PC-9 (cell line): ENCODE measurements at regions not wholly inside any gene's neighbourhood (a gene's known extent, or its start where the extent isn't known, plus 50 kb on each side); places are given as distances from the start of the nearest gene placed in this dataset.
A peak's percentile ranks its signal among the peaks of the same experiment; 100 is the strongest.

Experiments used
- BruUV-seq: library from RNA; stranded (reverse); fragments of 400-500 nt; replicated peaks from 2 replicates; lab custom pipeline; 2021; lab: Mats Ljungman, UMichigan
- CTCF ChIA-PET: fragments of 300-600 bp; sonication (Branson Sonifier 250); formaldehyde crosslinking; loops from one replicate; lab custom pipeline; 2022; ENCODE audit warnings: antibody characterized with exemption; lab: Charles Lee
- POLR2A ChIA-PET: fragments of 300-600 bp; sonication (Branson Sonifier 250); formaldehyde crosslinking; loops from one replicate; lab custom pipeline; 2022; ENCODE audit warnings: antibody characterized with exemption; ENCODE audit not compliant: unreplicated experiment; lab: Charles Lee
- DNase-seq, 2 experiments: peaks; one replicate each; pipeline versions ENCODE4 v3.0.0 to v3.0.0-alpha.2; 2015 to 2022; ENCODE audit warnings: mixed read lengths in 1 of 2
- H2AFZ ChIP-seq: fragments of 200-600 bp; sonication (generic); 2 replicates; pipeline ENCODE4 v1.8.1; 2017; ENCODE audit warnings: antibody characterized with exemption
- H3F3A ChIP-seq: fragments of 200-600 bp; sonication (generic); 2 replicates; pipeline ENCODE4 v1.8.1; 2017; ENCODE audit warnings: antibody characterized with exemption, mild to moderate bottlenecking, low read depth; ENCODE audit not compliant: insufficient read depth
- H3K27ac ChIP-seq: fragments of 200-600 bp; sonication (generic); 2 replicates; pipeline ENCODE4 v1.6.1; 2016; ENCODE audit warnings: mixed run types
- H3K27me3 ChIP-seq: fragments of 200-600 bp; sonication (generic); 2 replicates; pipeline ENCODE4 v1.6.1; 2016; ENCODE audit warnings: low read depth, mixed run types; ENCODE audit not compliant: insufficient read depth
- H3K36me3 ChIP-seq: fragments of 200-600 bp; sonication (generic); 2 replicates; pipeline ENCODE4 v1.6.1; 2016; ENCODE audit warnings: low read depth, mixed run types
- H3K4me1 ChIP-seq: fragments of 200-600 bp; sonication (generic); replicated peaks from 2 replicates; pipeline ENCODE4 v1.6.1; 2016; ENCODE audit warnings: mixed run types; ENCODE audit not compliant: insufficient read depth
- H3K4me2 ChIP-seq: fragments of 200-600 bp; sonication (generic); 2 replicates; pipeline ENCODE4 v1.6.1; 2017; ENCODE audit warnings: mixed run types
- H3K4me3 ChIP-seq: fragments of 200-600 bp; sonication (generic); 2 replicates; pipeline ENCODE4 v1.6.1; 2016; ENCODE audit warnings: mixed run types
- H3K79me2 ChIP-seq: fragments of 200-600 bp; sonication (generic); 2 replicates; pipeline ENCODE4 v1.6.1; 2017; ENCODE audit warnings: low read depth, mixed run types
- H3K9me2 ChIP-seq: fragments of 200-600 bp; sonication (generic); 2 replicates; pipeline ENCODE4 v1.8.1; 2017; ENCODE audit warnings: mild to moderate bottlenecking; ENCODE audit not compliant: insufficient read depth
- H3K9me3 ChIP-seq: fragments of 200-600 bp; sonication (generic); 2 replicates; pipeline ENCODE4 v1.8.1; 2016; ENCODE audit warnings: low read depth; ENCODE audit not compliant: insufficient read depth
- H4K20me1 ChIP-seq: fragments of 200-600 bp; sonication (generic); 2 replicates; pipeline ENCODE4 v1.8.1; 2017; ENCODE audit not compliant: insufficient read depth
- EZH2 ChIP-seq: fragments of 200-600 bp; sonication (generic); IDR thresholded peaks from 2 replicates; pipeline ENCODE4 v1.8.0; 2017; ENCODE audit warnings: antibody characterized with exemption, low read depth
- intact Hi-C: fragments of 100-400 bp; cut with micrococcal nuclease; formaldehyde crosslinking; loops from one replicate; pipeline ENCODE4 v1.10.0; 2022; ENCODE audit not compliant: unreplicated experiment
- TF ChIP-seq, protein P1 (sequence below): fragments of 200-600 bp; sonication (generic); conservative IDR thresholded peaks from 2 replicates; pipeline ENCODE4 v1.6.1; 2017; ENCODE audit warnings: mixed run types, antibody characterized with exemption, mild to moderate bottlenecking, moderate library complexity

DNA sequence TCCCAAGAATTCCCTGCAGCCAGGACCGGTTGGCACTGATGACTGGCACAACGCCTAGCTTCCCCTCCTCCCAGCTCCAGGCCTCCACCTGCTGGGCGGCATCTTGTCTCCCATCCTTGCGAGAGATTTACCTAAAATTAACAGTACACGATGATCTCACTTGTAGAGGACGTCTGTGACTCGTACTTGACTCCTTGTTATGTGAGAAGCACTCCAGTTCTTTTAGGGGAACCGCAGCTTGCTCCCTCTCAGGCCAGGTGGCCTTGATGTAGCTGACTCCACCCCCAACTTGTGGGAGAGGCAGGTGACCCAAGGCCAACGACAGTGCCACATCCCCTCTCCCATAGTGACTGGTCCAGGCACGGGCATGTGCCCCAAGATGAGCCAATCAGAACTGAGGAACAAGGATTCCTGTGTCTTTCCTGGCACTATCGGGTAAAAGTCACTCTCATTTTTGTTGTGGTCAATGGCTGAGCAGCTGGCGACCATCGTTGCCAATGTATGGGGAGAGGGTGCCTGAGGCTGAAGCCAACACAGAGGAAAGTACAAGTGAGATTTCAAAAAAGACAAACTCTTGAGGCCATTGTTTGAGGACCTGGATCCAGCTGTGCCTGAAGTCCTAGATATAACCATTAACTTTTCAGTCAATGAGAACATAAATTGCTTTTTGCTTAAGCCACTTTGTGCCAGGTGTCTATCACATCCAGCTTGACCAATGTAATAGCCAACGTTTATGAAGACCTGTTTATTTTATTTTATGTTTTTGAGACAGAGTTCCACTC lies 208.7 kb downstream of the RBM19 start:
- intact Hi-C loops = no loop called here
- Histone ChIP-seq H3K79me2 (no peaks in the 10 kb centered on the region), H3K4me1 (no peaks in the 10 kb centered on the region), H4K20me1 (no peaks in the 10 kb centered on the region; the same call in 1 of the 2 replicates), H3K9me3 (no peaks in the 10 kb centered on the region), H3F3A (peaks cover 3% of the 10 kb centered on the region; the same call in 1 of the 2 replicates), H3K9me2 (no peaks in the 10 kb centered on the region), H3K4me3 (no peak overlapping the region), H3K27me3 (no peaks in the 10 kb centered on the region), H2AFZ (no peak overlapping the region), H3K4me2 (no peak overlapping the region), H3K27ac (no peak overlapping the region), H3K36me3 (no peaks in the 10 kb centered on the region)
- peak in 1 of 2 experiments; percentile 42 for DNase-seq
- ChIA-PET POLR2A (interaction anchor here (0.8 kb wide), 1 partner anchor 9 kb away, joined by 8 read pairs; no protein-coding TSS in a partner anchor), CTCF (no interaction called here)
- BruUV-seq = no TSS peak
- TF ChIP-seq, protein P1, sequence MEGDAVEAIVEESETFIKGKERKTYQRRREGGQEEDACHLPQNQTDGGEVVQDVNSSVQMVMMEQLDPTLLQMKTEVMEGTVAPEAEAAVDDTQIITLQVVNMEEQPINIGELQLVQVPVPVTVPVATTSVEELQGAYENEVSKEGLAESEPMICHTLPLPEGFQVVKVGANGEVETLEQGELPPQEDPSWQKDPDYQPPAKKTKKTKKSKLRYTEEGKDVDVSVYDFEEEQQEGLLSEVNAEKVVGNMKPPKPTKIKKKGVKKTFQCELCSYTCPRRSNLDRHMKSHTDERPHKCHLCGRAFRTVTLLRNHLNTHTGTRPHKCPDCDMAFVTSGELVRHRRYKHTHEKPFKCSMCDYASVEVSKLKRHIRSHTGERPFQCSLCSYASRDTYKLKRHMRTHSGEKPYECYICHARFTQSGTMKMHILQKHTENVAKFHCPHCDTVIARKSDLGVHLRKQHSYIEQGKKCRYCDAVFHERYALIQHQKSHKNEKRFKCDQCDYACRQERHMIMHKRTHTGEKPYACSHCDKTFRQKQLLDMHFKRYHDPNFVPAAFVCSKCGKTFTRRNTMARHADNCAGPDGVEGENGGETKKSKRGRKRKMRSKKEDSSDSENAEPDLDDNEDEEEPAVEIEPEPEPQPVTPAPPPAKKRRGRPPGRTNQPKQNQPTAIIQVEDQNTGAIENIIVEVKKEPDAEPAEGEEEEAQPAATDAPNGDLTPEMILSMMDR = peak; percentile 40
- TF ChIP-seq EZH2 = no peak

DNA sequence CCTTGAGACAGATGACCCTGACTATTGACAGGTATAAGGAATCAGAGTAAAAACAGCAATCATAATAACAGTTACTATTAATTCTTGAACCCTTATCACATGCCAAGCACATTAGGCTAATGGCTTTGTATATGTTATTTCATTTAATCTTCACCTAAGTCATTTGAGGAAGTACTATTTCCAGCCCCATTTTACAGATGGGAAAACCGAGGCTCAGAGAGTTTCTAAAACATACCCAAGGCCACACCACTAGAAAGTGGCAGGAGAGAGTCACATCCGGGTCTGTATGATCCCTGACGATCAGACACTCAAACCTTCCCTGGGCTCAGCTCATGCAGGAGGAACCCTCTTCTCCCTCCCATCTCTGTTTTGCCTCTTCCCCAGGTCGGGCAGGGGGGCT lies 209.5 kb downstream of the RBM19 start:
- TF ChIP-seq, protein P1 = no peak
- TF ChIP-seq EZH2 = no peak
- Histone ChIP-seq H3F3A (peaks cover 3% of the 10 kb centered on the region; the same call in 1 of the 2 replicates), H4K20me1 (no peaks in the 10 kb centered on the region; the same call in 1 of the 2 replicates), H3K36me3 (no peaks in the 10 kb centered on the region), H3K9me2 (no peaks in the 10 kb centered on the region), H3K27ac (no peak overlapping the region), H3K4me3 (no peak overlapping the region), H3K4me1 (no peaks in the 10 kb centered on the region), H3K27me3 (no peaks in the 10 kb centered on the region), H2AFZ (no peak overlapping the region), H3K9me3 (no peaks in the 10 kb centered on the region), H3K79me2 (no peaks in the 10 kb centered on the region), H3K4me2 (no peak overlapping the region)
- CTCF ChIA-PET = no interaction called here
- BruUV-seq = no TSS peak
- POLR2A ChIA-PET = no interaction called here
- intact Hi-C loops = no loop called here
- DNase-seq = no peak

DNA sequence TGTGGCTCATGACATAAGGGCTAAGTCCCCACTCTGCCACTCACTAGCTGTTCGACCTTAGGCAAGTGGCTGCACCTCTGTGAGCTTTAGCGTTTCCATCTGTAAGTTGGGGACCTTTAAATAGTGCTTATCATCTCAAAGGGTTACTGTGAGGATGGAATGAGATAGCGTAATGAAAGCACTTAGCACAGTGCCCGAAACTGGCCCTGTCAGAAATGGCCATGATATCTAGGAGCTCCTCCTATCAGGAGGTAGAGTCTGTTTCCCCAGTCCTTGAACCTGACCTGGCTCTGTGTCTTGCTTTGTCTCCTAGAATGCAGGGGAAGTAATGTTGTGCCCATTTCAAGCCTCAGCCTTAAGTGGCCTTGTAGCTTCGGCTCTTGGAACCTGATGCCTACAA lies 211.0 kb downstream of the RBM19 start:
- BruUV-seq = no TSS peak
- Histone ChIP-seq H3K4me2 (no peak overlapping the region), H2AFZ (no peak overlapping the region), H3K4me1 (no peaks in the 10 kb centered on the region), H3K79me2 (no peaks in the 10 kb centered on the region), H3K27me3 (no peaks in the 10 kb centered on the region), H3K4me3 (no peak overlapping the region), H4K20me1 (no peaks in the 10 kb centered on the region), H3F3A (peaks cover 3% of the 10 kb centered on the region; the same call in 1 of the 2 replicates), H3K36me3 (no peaks in the 10 kb centered on the region), H3K9me2 (no peaks in the 10 kb centered on the region), H3K9me3 (no peaks in the 10 kb centered on the region), H3K27ac (no peak overlapping the region)
- intact Hi-C loops = no loop called here
- CTCF ChIA-PET = no interaction called here
- no peak for DNase-seq
- POLR2A ChIA-PET = no interaction called here
- no peak for TF ChIP-seq EZH2
- TF ChIP-seq, protein P1 = no peak
